GM19463 (cell line): ENCODE measurements at regions not wholly inside any gene's neighbourhood (a gene's known extent, or its start where the extent isn't known, plus 50 kb on each side); places are given as distances from the start of the nearest gene placed in this dataset.

ENCODE experiments used
- ATAC-seq: cut with Tn5 transposase; IDR thresholded peaks from one replicate; pipeline ENCODE4 v1.9.1; 2021; ENCODE audit warnings: mild to moderate bottlenecking, moderate library complexity; ENCODE audit not compliant: unreplicated experiment

DNA sequence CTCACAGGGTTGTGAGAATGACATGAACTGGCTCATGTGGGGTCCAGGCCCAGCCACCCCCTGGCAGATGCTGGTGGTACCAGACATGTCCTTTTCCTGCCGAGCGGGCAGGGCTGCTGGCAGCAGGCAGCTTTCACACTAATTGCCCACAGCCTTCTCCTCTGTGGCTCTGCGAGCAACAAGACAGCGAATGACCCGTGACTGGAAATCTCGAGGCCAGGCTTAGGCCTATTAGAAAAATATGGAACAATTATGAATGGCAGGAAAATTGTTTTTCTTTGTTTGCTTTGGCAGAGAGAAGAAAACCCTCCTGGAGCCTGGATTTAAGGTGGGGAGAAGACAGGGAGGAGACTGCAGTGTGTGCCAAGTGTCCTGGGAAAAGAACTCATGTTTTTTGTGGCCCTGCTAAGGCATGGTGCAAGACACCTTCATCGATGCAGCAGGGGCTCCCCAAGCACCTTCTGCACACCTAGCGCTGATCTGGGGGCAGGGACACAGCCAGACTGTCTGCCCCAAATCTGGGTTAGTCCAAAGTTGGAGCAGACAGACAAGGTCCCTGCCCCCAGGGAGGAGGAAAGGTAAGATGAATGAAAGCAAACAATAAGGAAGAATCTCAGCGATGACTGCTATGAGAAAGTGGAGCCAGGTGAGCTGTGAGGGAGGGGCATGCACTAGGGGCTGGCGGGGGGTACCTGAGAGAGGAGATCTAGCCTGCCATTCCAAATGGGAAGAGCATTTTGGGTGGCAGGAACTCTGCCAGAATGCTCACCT is 193.8 kb upstream of the TLE3 start:
- no peak for ATAC-seq

DNA sequence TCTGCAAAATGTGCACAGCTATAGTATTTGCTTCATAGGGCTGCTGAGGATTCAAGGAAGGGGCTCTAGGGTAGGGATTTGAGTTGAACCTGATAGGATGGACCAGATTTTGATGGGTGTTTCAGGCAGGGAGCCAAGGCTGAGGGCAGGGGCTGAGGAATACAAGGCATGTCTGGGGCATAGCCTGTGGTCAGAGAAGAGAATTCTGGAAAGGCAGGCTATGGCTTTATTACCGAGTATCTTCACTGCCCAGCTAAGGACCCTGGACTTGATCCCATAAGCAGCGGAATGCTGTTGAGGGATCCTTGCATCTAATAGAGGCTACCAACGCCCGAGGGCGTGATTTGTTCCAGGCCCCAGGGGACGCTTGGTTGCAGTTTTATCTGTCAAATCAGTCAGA is 193.0 kb upstream of the TLE3 start:
- ATAC-seq: no peak

DNA sequence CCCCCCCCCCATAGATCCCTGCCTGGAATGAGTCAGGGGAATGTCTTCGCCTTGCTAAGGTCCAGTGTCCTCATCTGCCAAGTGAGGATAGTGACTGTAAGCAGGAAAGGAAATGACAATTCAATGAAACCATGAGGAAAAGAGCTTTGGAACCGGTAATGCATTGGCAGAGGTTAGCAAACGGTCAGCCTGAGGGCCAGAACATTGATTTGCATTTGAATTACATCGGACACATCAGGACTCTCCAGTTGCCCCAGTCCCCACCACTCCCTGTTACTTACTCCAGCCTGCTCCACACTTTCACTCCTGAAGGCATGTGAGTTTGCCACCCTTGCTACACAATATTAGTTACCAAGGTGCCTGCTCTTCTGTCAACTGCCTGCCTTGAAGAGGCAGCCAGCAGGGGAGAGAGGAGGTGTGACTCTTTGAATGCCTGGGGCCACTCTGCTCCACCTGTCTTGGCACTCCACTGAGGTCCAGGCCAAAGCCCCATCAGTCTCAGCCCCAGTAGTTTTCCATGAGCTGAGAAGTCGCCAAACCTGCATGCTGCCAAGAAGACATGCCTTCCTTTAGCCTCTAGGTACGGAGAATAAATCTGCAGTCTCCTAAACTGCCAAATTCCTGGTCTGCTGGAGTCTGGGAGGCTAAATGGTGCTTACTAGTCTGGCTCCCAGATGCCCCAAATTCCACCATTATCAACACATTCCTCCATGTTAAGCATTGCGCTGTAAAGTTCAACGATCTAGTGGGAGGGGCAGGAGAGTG is 191.7 kb upstream of the TLE3 start:
- ATAC-seq: no peak

DNA sequence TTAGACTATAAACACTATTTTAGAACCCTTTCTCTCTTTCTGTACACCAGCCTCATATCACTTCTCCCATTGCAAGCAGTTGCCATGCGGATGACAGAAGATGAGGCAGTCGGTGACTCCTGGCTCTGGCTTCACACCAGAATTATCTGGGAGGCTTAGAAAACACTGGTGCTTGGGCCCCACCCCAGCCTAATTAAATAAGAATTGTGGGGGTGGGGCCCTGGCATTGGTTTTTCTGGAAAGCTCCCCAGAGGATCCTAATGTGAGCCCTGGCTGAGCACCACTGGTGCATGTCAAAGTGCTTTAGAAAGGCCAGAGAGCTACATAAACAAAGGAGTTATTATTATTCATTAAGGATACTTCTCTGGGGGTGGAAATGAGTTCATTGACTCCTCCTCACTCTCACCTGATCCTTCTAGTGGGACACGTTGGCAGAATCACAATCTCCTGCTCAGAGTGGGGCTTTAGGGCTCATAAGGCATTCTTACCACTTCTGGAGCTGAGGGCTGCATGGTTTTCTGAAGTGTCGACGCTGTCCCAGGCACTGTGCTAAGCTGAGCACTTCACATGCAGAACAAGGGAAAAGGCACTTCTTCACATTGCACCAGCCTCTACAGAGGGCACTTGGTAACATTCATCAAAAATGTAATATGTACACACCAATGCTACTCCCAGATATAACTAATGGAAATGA is 188.5 kb upstream of the TLE3 start:
- ATAC-seq: no peak

DNA sequence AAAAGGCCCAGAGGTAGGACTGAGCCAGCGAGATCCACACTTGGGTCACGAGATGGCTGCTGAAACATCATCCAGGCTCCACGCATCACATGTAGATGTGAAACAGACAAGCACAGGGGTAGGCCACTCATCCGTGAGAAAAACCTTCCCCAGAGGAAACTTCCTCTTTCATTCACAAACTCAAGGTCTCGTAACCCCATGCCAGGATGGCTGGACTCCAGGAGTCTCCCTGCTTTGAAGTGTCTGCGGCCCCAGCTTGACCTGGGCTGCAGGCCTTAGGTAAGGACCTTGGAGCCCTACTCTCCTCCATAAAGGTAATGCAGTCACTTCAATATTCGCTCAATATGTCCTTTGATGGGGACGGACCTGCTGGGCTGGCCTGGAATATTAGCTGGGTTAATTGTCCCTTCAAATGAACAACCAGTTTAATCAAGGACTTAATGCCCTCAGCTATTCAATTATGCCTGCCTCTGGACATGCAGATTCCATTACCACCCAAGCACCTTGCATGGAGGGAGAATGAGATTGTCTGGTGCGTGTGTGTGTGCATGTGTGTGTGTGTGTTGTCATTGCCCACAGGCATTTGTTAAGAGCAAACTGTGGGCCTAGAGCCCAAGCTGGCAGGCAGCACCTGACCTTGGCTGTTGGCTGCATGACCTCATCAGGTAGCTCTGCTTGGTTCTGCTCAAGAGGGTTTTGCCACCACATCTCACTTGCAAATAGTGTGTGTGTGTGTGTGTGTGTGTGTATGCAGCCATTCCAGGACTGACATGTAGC is 186.9 kb upstream of the TLE3 start:
- ATAC-seq: no peak

DNA sequence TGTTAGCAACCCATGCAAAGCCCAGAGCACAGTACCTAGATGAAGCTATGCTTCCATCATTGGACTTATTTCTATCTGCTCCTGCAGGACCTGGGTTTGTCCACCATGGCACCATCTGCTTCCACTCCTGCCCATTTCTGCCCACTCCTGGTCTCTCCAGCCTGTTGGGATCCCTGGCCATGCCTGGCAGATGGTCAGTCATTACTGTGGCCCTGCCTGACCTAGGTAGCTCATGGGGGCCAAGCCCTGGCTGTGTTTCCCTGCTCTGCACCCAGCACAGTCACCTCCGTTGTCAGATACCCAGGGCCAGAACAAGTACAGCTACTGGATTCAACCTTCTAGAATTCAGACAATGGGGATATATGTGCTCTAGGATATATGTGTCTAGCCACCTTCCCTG is 185.8 kb upstream of the TLE3 start:
- ATAC-seq: no peak

DNA sequence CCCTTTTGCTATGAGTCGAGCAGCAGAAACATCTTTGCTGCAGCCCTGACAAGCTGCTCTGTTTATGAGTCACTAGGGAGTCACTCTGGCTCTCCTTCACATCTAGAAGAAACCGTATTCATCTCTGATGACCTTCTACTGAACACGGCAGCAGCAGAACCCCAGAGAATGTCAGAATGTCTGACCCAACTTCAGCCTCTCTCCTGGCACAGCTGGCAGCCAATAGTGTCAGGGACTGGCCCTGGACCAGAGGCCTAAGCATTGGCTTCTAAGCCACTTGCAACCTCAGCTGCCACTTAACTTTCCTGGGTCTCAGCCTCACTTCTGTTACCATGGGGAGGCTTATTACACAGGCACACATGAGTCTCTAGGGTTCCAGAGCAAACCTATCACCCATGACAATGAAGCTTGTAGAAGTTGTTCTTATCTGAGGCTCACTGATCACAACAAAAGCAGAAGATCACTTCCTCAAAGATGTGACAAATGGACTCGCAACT is 184.1 kb upstream of the TLE3 start:
- peak; percentile 83 for ATAC-seq

DNA sequence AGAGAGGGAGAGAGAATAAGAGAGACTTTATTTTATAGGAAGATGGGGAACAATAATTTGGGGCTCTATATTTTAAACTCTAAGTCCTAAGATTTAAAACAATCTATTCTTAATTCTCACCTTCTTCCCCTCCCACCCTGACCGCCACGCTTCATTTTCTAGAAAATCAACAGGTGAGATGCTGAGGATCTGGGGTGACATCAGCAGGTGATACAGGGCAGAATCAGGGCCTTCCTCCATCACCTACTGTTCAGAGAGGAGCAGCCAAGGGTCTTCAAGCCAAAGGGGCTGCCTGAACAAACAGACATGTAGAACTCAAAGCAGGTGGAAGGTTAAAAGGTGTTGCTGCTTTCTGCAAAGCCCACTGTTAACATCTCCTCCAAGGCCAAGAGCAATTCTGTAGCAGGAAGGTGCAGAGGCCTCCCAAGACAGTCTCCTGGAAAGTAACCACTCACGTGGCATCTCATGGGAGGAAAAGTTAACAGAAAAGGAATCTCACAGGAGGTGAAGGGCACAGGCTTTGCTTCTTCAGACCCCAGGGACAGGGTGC is 183.6 kb upstream of the TLE3 start:
- no peak for ATAC-seq

DNA sequence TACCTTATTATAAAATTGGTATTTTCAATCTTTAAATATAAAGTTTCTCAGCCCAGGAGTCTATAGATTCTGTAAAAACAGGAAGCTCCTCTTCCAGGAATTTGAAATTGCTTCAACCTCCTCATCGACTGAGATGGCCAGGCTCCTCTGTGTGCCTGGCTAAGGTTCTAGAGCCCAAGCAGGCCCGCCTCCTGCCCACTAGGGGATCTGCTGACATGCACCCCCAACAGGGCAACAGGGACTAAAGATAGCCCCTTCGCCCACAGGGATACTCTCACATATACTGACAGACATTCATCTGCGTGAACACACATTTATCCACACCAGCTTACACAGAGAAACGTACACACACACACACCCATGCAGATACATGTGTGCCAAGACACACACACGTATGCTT is 183.1 kb upstream of the TLE3 start:
- no peak for ATAC-seq

DNA sequence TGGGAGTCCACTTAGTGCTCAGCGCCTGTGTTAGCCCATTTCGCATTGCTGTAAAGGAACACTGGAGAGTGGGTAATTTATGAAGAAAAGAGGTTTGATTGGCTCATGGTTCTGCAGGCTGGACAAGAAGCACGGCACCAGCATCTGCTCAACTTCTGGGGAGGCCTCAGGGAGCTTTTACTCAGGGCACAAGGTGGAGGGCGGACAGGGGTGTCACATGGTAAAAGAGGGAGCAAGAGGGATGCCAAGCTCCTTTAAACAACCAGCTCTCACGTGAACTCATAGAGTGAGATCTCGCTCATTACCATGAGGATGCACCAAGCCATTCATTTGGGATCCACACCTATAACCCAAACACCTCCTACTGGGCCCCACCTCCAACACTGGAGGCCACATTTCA is 181.4 kb upstream of the TLE3 start:
- no peak for ATAC-seq

DNA sequence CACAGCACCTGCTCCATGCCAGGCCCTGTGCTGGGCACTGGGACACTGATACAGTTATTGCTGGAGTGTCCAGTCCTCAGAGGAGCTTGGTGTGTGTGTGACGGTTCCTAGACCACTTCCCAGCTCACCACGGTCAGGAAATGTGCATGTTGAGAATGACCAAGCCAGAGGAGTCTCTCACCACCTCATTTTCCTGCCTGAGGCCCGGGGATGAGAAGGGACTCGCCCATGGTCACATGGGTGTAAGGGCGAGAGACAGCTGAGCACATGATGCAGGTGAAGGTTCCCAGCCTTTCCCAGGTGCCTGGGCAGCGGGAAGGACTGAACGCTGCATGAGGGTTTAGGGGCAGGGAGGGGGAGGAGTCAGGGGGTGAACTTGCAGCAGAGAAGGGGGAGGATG is 180.9 kb upstream of the TLE3 start:
- no peak for ATAC-seq

DNA sequence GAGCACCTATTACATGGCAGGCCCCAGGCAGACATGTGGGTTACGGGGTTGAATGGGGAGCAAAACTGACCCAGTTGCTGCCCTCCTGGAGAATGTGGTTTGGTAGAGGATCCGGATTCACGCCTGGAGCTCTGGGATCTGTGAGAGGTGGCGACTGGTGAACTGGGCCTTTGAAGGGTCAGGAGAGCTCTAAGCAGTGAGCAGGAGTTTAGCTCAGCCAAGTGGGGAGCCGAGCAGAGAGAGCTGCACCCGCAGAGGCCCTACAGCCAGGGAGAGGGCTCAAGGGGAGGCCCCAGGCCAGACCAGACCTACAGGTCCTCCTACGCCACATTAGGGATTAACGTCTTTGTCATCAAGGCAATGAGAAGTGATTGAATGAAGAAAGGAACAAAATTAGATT is 179.8 kb upstream of the TLE3 start:
- no peak for ATAC-seq

DNA sequence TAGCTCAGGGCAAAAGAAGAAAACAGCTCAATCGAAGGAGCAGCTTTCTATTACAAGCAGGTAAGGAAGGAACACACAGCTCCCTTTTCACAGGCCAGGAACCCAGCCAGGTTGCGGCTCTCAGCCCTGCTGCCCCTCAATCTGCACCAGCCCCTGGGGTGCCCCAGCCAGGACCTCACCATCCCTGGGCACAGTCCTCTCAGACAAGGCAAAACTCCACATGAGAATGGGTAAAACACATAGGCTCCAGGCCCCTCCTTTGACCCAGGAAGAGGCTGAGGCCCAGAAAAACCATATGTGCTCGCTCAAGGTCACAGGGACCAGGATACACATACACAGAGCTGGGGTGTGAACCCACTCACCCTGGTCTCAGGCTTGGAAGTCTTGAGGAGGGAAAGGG is 178.7 kb upstream of the TLE3 start:
- no peak for ATAC-seq

DNA sequence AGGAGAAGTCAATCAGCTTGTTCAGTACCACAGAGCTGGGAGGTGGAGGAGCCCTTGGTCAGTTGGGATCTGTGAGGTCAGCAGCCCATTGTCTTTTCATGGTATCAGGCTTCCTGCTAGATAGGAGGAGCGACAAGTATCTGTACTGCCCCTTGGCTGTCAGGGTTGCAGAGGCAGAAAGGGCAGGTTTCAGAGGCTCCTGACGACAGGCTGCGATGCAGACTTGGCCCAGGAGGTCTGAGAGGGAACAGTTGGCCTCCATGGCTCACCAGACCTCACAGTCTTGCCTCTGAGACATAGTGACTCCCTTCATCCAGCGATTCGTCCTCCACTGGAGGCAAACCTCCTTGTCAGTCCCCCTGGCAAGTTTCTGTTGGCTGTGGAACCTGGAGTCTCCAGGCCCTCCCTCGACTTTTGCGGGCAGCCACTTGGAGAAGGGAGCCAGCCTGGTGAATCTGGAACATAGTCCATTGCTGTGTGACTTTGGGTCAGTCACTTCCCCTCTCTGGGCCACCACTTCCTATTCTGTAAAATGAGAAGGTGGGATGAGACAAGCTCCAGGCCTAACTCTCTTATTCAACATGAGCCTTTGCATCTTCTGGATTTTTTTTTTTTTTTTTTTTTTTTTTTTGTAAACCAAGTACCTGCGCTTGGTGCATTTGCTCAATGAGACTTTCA is 177.9 kb upstream of the TLE3 start:
- no peak for ATAC-seq

DNA sequence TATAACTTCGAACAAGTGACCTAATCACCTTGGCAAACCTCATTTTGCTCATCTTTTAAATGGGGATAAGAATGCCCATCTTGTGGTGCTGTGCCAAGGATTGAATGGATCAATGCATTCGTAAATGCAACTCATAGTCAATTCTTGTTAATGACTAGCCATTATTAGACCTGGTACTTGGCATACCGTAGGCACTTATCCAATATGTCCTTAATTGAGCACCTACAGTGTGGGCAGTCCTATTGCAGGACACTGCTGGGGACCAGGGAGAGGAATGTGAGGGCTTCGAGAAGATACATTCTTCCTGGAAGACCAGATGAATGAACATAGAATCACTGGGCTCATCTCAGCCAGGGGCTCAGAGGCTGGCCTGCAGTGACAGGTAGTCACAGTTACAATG is 177.2 kb upstream of the TLE3 start:
- ATAC-seq: no peak

DNA sequence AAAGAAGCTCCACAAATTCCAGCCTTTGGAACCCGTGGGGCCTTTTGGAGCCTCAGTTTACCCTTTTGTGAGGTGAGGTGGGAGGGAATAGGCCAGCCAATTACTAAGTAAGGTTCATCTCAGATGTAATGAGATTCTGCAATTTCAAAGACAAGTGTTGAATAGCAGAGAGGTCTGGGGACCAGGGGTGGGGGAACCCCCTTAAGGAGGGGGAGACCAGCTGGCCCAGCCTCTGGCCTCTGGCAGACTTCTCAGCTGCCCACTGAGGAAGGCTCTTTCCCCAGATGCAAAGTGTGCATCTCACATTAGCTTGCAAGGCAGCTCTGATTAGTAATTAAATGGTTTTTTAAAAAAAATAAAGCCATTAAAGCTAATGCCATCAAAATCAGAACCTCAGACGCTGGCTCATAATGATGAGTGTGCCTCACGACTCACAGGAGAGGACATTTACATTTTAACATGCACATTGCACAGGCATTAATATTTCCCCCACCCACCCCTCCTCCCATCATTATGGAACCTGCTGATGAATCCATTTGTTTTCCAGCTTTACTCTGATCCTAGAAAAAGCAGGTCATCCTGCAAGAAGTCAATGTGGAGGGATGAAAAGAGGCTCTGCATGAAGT is 176.7 kb upstream of the TLE3 start:
- ATAC-seq: no peak

DNA sequence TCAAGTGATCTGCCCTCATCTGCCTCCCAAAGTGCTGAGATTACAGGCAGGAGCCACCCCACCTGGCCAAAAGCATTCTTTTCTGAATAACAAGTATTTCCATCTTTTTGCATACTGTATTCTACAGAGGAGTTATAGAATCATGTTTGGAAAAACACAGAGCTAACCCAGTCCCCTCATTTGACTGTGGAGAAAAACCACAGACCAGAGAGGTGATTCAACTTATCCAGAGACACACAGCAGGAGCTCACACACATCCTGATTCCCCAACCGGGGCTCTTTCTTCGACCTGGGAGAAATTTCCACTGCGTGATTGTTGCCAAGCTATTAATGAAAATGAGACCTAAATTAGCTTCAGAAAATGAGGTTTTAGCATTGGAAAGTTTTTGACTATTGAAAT is 176.1 kb upstream of the TLE3 start:
- no peak for ATAC-seq

DNA sequence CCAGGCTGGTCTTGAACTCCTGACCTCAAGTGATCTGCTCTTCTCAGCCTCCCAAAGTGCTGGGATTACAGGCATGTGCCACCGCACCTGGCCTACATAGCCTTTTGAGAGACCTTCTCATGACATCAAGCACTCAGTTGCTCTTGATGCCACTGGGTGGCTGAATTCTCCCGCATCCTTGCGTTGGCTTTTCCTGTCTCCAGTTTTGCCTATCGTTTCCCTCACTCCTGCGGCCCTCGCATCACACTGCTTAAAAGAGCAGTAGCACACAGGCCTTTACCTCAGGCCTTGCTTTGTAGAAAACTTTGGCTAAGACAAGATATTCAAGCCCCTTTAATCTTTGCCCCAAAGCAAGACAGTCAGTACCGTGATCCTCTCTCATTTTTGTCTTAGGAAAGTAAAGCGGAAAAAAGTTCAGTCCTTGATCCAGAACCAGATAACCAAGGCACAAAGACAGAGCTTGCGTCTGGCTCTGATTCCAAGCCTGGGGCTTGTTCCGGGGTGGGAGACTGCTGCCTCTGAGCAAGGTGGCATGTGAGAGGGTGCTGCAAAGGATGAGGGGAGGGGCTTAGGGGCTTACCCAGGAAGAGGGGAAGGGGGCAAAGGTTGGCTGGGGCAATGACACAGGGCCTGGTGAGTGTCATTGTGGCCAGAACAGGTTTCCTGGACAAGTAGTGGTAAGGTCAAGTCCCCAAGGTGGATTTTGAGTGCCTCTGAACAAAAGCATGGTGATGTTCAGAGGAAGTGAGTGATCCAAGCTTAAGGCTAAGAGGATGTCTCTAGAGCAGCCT is 175.0 kb upstream of the TLE3 start:
- no peak for ATAC-seq
